GM10266 (cell line): ENCODE measurements at regions not wholly inside any gene's neighbourhood (a gene's known extent, or its start where the extent isn't known, plus 50 kb on each side); places are given as distances from the start of the nearest gene placed in this dataset.
"Not testable (repeated sequence)": the region's sequence is repeated elsewhere in the genome, so short reads cannot be mapped to it uniquely, and the experiment has no call there.

ENCODE experiments used
- DNase-seq: peaks from one replicate; pipeline ENCODE4 v3.0.0; 2012; ENCODE audit errors: extremely low spot score
- TF ChIP-seq, protein P1 (sequence below): IDR thresholded peaks from 2 replicates; pipeline ENCODE4 v1.5.1; 2012; ENCODE audit warnings: mild to moderate bottlenecking, low read depth; ENCODE audit not compliant: control insufficient read depth, insufficient read depth; ENCODE audit errors: missing control alignments

DNA sequence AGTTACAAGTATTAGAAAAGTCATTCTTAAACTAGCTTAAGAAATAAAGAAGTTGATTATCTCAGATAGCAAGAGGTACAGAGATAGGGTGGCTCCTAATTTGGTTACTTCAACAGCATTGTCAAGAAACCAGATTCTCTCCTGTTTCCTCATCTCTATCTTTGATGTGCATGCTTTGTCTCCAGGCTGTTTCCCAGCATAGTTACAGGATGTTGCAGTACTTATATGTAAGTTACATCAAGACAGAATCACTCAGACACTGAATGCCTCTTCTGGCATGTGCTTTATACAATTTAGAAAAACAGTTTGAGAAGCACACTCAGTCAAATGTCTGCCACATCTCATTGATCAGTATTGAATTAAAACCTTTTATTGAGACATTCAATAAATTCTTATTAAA, 189.5 kb upstream of the UBE2E3 start:
- TF ChIP-seq, protein P1, sequence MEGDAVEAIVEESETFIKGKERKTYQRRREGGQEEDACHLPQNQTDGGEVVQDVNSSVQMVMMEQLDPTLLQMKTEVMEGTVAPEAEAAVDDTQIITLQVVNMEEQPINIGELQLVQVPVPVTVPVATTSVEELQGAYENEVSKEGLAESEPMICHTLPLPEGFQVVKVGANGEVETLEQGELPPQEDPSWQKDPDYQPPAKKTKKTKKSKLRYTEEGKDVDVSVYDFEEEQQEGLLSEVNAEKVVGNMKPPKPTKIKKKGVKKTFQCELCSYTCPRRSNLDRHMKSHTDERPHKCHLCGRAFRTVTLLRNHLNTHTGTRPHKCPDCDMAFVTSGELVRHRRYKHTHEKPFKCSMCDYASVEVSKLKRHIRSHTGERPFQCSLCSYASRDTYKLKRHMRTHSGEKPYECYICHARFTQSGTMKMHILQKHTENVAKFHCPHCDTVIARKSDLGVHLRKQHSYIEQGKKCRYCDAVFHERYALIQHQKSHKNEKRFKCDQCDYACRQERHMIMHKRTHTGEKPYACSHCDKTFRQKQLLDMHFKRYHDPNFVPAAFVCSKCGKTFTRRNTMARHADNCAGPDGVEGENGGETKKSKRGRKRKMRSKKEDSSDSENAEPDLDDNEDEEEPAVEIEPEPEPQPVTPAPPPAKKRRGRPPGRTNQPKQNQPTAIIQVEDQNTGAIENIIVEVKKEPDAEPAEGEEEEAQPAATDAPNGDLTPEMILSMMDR: no peak
- DNase-seq: no peak

DNA sequence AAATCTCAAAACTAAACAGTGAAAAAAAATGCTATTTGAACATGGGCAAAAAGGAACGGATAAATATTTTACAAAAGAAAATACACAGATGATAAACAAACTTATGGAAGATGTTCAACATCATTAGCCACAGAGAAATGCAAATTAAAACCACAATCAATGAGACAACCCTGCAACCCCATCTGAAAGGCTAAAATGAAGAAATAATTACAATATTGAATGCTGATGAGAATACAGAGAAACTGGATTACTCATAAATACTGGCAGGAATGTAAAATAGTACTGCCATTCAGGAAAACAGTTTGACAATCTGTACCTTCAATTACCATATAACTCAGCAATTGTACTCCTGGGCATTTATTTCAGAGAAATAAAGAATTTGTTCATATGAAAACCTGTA, 193.1 kb upstream of the UBE2E3 start:
- TF ChIP-seq, protein P1: no peak
- DNase-seq: no peak

- TF ChIP-seq, protein P1: no peak
These were observed 199.1 kb upstream of the UBE2E3 start for GRCh38 chr2:180781276-180781675.

GRCh38 chr2:180778291-180778690, 202.1 kb upstream of the UBE2E3 start:
- no peak for DNase-seq
- TF ChIP-seq, protein P1: no peak

More at GRCh38 chr2:180781276-180781675, 199.1 kb upstream of the UBE2E3 start:
- no peak for DNase-seq

DNA sequence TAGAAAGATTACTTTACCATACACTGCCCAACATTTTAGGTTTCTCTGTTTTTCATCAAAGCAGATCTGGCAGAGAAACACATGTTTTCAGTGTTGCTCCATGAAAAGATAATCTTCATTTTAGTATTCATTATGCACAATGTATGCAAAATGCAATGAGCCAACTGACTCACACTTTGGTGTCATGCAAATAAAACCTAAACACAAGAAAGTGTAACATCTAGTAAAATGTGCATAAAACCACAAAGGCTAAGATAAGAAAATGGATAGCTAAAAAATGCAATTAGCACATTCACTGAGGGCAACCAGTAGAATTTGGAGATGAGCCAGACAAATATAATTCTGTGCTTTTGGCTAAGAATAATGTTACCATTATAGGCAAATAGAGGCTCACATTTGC, 203.5 kb upstream of the UBE2E3 start:
- DNase-seq: no peak
- TF ChIP-seq, protein P1: no peak

- TF ChIP-seq, protein P1: no peak
- no peak for DNase-seq
These were observed 204.7 kb upstream of the UBE2E3 start for GRCh38 chr2:180775711-180776110.

DNA sequence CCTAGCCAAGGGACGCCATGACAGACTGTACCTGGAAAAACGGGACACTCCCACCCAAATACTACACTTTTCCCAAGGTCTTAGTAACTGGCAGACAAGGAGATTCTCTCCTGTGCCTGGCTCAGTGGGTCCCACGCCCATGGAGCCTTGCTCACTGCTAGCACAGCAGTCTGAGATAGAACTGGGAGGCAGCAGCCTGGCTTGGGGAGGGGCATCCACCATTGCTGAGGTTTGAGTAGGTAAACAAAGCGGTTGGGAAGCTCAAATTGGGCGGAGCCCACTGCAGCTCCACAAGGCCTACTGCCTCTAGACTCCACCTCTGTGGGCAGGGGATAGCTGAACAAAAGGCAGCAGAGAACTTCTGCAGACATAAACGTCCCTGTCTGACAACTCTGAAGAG, 215.1 kb upstream of the UBE2E3 start:
- not testable (repeated sequence) for DNase-seq

DNA sequence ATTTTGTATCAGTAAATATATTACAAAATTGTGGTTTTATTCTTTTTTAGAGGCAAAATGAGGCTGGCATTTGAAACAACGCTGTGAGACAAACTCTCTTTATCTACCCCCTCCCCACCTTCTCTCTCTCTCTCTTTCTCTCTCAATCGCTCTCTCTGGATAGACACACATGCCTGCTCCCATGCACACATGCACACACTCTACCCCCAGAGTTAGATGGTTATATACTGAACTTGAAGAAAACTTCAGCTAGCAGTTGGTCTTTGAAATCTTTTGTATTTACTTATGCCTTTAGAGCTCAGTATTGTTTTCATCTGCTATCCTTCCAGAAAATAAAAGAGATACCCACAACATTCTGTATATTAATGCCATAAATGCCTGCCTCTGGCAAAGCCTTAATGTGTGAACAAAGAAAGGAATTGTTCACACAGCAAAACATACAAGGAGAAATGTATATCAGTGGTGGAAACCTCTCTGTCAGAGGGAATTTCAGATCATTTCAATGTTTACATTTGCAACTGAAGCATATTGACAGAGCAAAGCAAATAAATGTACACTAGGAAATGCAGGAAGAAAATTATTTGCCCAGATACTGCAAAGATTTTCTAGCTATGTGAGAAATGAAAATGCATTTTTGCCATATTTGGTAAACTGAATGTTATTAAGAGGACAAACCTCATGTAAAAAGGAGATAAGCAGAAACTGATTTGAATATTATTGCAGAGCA, 217.0 kb upstream of the UBE2E3 start:
- no peak for DNase-seq
- TF ChIP-seq, protein P1: no peak
